GM12892 (cell line): ENCODE measurements at regions not wholly inside any gene's neighbourhood (a gene's known extent, or its start where the extent isn't known, plus 50 kb on each side); places are given as distances from the start of the nearest gene placed in this dataset.

Experiments used
- DNase-seq: peaks from one replicate; pipeline ENCODE4 v3.0.0; 2011; ENCODE audit not compliant: insufficient read length
- FAIRE-seq: peaks from 2 replicates; lab custom pipeline; 2011; peaks lifted over from hg19 to GRCh38; lab: Jason Lieb, UNC
- POLR2A ChIP-seq: IDR thresholded peaks from 2 replicates; pipeline ENCODE4 v1.6.1; 2011; ENCODE audit warnings: low read depth, low read length, control low read depth
- POLR2AphosphoS5 ChIP-seq: IDR thresholded peaks from 2 replicates; pipeline ENCODE4 v1.6.1; 2011; ENCODE audit warnings: low read depth, low read length, control low read depth
- TAF1 ChIP-seq: IDR thresholded peaks from 2 replicates; pipeline ENCODE4 v1.6.1; 2011; ENCODE audit warnings: low read depth, mild to moderate bottlenecking, control low read depth, low read length, borderline replicate concordance

DNA sequence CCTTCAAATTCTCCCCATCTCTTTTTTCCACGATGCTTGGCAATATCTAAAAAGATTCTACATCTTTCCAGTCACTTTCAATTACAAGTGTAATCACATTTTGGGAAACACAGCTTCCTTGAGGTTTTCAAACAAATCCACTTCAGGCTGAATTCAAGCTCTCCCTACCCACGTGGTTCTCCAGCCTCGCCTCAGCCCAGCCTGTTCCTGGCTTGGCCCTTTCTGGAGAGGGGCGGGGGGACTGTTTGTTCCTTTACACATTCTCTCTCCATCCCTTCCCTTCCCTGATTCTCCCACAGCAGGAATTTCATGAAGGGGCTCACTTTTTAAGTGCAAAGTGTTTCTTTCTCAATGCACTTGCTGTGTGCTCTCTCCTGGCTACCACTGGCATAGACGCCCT, 226.3 kb upstream of the SOX11 start:
- TF ChIP-seq TAF1 (no peak), POLR2AphosphoS5 (no peak), POLR2A (no peak)
- no peak for DNase-seq
- no peak for FAIRE-seq

DNA sequence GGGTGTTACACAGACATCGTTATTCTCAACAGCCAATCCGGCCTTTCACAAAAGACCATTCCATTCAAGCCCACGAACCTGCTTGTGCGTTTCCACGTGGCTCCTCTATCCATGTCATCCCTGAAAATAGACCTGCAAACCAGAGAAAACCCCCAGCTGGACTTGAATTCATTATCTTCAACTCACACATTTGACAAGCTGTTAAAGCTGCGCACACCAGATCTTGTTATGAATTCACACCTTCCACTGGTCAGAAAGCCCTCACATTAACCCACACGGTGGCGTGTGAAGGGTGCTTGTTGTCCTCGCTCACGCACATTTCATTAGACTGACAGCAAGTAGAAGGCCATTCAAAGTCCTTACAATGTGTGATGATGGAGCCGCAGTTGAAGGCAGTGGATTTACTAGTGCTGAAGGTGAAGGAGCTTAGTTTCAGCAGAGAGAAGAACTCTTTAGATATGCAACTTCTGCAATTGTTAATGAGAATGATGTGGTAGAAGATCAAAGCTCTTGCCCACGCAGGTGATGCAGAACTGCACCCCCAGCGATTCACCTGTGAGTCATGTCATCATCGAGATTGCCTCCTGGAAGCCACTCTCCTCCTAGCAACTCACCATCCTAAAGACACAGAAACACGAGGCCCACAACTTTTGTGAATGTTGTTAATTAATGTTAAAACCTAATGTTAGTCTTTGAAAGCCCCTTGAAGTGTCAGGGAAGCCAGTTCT, 224.8 kb upstream of the SOX11 start:
- FAIRE-seq (no peak), DNase-seq (no peak)
- TF ChIP-seq TAF1 (no peak), POLR2AphosphoS5 (no peak), POLR2A (no peak)

DNA sequence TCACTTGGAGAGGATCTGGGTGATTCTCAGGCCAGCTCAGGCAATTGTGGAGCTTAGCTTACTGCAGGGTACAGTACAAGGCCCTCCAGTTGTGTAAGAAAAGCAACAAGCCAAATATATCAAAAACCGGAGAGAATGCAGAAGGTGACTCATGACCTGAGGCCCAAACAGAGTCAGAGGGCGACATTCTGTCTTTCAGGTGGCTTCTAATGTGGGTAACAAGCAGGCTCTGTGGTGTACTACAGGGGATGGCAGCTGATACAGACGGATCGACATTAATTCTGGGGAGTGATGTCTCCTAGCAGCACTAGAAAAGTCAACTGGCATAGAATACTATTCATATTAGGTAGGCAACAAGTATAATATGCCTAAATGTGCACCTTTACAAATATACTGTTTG, 219.5 kb upstream of the SOX11 start:
- FAIRE-seq: no peak

DNA sequence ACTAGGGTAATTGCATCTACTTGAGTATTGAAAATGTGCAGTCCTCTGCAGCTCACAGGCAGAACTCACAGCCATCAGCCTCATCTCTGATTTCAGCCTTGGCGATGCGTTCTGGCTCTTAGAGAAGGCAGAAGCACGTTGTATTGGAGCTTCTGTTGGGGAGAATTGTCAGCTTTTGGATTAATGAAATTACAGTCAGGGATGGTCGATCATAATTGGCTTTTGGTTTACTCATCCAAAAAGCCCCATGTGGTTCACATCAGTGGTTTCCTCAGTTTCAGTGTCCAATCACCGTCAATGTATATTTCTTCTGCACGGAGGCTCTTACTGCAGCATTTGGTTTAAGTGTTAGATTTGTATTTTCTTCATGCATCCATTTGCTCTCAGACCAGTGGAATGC, 218.5 kb upstream of the SOX11 start:
- FAIRE-seq (no peak), DNase-seq (no peak)
- TF ChIP-seq POLR2A: no peak
- TF ChIP-seq POLR2AphosphoS5: no peak
- TF ChIP-seq TAF1: no peak

More for the DNA sequence above, 219.5 kb upstream of the SOX11 start:
- no peak for DNase-seq
- no peak for TF ChIP-seq POLR2A
- no peak for TF ChIP-seq POLR2AphosphoS5
- no peak for TF ChIP-seq TAF1

DNA sequence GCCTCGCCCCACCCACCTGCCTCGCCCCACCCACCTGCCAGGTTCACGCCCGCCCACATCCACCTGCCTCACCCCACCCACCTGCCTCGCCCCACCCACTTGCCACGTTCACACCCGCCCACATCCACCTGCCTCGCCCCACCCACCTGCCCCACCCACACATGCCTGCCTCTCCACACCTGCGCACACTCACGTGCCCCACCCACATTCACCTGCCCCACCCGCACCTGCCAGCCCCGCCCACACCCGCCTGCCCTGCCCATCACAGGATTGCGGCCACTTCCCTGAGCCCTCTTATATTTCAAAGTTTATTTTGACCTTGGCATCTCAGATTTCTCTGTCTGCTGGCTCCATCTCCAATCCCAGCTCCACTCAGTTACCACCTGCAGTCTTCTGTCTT, 217.5 kb upstream of the SOX11 start:
- FAIRE-seq: no peak
- no peak for DNase-seq
- no peak for TF ChIP-seq TAF1
- TF ChIP-seq POLR2A: no peak
- no peak for TF ChIP-seq POLR2AphosphoS5

DNA sequence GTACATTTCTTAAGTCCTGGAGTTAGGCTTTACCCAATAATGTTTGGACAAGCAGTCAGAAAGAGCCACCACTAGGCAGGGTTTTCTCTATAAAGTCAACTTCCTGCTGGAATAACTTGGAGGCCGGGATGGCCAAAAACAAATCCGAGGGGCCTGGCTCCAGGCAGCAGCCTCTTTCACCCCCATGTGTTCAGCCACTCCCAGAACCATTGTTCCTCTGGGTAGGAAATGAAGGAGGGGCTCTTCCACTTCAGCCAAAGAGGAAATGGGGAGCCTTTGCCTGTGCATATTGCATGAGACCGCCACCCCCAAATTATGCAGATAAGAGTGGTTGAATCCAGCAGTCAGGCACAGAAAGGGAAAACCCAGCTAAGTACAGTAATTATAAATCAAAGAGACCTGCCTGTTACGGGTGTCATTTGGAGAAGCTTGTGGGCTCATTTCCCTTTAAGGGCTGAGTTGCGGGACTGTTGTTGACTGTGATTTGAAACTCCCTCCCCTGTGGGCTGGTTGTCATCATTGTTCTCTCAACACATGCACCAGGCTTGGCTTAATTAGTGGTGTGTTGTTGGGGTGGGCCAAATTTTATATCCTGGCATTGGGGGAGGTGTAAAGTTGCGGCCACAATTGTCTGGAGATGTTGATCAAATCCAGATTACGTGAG, 212.8 kb upstream of the SOX11 start:
- TF ChIP-seq POLR2A (no peak), POLR2AphosphoS5 (no peak), TAF1 (no peak)
- FAIRE-seq: no peak
- DNase-seq: no peak

DNA sequence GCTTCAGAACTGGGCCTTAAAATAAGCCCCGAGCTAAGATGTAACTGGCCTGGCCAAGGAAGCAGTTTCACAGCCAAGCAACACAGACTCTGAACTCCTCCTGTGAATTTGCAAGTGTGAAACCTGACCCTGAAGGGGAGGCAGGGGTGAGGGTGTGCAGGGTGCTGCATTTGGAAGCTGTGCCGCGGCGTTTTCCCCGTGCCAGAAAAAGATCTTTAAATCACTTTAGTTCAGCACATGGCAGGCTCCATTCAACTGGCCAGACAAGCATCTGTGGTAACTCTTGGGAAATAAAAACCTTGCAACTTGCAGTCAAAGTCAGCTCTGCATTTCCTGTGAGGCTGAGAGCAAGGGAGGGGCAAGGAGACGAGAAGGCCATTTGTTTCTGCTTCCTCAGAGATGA, 209.3 kb upstream of the SOX11 start:
- FAIRE-seq (no peak), DNase-seq (no peak)
- no peak for TF ChIP-seq TAF1
- TF ChIP-seq POLR2AphosphoS5: no peak
- no peak for TF ChIP-seq POLR2A

DNA sequence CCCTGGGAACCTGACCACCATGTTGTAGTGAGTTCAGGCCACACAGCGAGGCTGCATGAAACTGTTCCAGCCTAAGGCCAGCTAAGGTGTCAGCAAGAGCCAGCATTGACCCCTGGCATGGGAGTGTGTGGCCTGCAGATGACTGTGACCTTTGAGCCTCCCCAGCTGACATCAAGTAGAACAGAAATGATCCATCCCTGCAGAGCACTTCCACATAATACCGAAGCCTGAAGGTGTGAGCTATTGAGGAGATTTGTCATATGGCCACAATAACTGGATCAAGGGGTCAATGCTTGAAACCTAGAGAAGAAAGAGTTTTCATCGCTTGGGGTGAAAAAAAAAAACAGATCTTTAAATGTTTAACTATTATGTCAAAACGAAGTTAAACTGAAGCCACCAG, 207.3 kb upstream of the SOX11 start:
- DNase-seq (no peak), FAIRE-seq (no peak)
- no peak for TF ChIP-seq TAF1
- TF ChIP-seq POLR2AphosphoS5: no peak

DNA sequence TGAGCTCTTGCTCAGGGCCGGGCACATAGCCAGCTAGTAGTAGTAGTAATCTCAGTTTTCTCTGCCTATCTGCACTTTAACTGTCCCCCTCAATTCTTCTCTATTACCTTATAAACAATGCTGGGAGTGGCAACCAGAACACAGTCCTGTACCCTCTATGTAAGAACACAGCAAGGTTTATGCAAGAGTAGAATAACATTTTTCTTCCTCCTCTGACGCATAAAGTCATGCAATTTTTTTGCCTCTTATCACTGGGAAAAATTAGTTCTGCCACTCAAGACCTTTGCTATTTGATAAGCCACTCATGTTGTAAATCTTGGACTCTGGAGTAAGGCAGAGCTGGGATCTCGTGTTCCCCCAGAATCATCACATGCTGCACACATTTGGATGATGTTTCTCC, 200.7 kb upstream of the SOX11 start:
- TF ChIP-seq POLR2A (no peak), POLR2AphosphoS5 (no peak), TAF1 (no peak)
- DNase-seq (no peak), FAIRE-seq (no peak)

DNA sequence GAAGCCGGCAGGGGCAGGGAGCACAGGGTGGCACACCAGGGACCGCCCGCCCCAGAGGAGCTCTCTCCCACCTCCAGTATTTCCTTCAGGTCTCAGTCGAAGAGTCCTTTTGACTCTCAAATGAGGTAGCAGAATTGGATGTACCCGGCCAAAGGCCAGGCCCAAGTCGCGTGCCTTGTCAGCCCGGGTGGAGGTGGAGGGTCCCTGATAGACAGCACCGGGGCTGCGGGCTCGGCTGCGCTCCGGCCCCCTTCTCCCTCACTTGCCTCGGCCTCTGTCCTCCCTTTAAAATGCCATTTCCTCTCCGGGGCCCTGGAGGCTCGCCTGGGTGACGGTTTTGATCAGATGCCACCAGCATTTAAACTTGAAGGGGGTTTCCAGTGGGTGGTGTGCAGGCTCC, 198.9 kb upstream of the SOX11 start:
- DNase-seq: no peak
- no peak for FAIRE-seq

DNA sequence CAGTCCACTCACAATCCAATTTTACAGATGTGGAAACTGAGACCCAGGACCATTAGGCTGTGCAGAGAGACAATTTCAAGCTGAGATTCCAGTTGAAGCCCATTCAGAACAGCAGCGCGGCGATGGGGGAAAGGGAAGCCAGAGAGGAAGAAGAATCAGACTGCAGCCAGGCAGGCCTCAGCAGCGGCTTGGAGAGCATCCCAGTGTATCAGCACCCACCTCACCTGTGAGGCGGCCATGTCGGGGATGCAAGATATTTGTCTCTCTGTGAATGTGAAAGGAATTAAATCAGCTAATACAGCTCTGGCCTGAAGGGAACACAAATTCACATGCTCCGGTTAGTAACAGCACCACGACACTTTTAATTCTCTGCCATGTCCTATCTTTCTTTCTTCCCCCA, 198.0 kb upstream of the SOX11 start:
- DNase-seq: no peak
- TF ChIP-seq TAF1 (no peak), POLR2AphosphoS5 (no peak), POLR2A (no peak)
- FAIRE-seq: no peak

More for the DNA sequence above, 198.9 kb upstream of the SOX11 start:
- TF ChIP-seq POLR2A (no peak), TAF1 (no peak), POLR2AphosphoS5 (no peak)

DNA sequence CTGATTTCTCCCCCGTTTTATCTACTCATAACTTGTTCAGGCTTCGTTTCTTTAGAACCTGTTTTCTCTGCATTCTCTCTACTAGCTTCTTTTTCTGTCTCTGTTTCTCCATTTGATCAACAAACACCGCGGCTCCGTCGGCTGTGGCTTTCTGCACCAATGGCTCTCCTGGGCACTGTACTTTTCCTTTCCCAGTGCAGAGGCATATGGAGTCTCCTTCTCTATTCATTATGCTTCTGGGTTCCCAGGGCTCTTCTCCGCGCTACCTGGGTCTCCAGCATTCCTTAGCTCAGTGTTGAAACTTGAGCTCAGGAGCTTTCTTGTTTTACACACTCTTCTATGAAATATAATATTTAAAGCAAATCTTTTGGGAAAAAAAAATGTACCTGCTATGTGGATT, 196.6 kb upstream of the SOX11 start:
- DNase-seq (no peak), FAIRE-seq (no peak)
- no peak for TF ChIP-seq POLR2AphosphoS5
- TF ChIP-seq POLR2A: no peak
- no peak for TF ChIP-seq TAF1
